LNCaP clone FGC (cell line): ENCODE measurements at regions not wholly inside any gene's neighbourhood (a gene's known extent, or its start where the extent isn't known, plus 50 kb on each side); places are given as distances from the start of the nearest gene placed in this dataset.

Source experiments
- DNase-seq: peaks from one replicate; pipeline ENCODE4 v3.0.0-alpha.2; 2011; ENCODE audit warnings: low read depth
- H3K4me3 ChIP-seq: 2 replicates; pipeline ENCODE4 v1.5.1; 2011; ENCODE audit warnings: mild to moderate bottlenecking, low read depth, low read length, control low read depth
- TF ChIP-seq, protein P1 (sequence below): IDR thresholded peaks from 2 replicates; pipeline ENCODE4 v1.5.1; 2012; ENCODE audit warnings: mild to moderate bottlenecking; ENCODE audit not compliant: control insufficient read depth, insufficient read depth; ENCODE audit errors: extremely low read depth

DNA sequence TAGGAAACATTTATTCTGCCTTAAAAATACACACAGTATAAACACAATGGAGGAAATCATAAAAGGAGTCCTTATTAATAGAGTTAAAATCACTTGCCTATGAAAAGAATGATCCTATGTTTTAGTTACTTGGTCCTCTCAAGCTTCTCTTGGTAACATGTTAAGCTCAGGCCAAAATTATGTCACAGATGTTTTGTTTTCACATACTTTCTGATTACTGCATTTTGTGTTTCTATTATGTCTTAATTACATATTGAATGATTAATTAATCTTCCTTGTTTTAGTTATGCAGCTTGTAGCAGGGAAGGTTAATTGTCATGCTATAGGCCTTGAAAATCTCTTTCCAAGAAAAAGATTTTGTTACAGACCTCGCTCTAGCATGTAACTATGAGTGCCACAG is 406.0 kb downstream of the PLA2G4A start:
- TF ChIP-seq, protein P1, sequence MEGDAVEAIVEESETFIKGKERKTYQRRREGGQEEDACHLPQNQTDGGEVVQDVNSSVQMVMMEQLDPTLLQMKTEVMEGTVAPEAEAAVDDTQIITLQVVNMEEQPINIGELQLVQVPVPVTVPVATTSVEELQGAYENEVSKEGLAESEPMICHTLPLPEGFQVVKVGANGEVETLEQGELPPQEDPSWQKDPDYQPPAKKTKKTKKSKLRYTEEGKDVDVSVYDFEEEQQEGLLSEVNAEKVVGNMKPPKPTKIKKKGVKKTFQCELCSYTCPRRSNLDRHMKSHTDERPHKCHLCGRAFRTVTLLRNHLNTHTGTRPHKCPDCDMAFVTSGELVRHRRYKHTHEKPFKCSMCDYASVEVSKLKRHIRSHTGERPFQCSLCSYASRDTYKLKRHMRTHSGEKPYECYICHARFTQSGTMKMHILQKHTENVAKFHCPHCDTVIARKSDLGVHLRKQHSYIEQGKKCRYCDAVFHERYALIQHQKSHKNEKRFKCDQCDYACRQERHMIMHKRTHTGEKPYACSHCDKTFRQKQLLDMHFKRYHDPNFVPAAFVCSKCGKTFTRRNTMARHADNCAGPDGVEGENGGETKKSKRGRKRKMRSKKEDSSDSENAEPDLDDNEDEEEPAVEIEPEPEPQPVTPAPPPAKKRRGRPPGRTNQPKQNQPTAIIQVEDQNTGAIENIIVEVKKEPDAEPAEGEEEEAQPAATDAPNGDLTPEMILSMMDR = no peak
- H3K4me3 ChIP-seq = no peak overlapping the region
- DNase-seq = no peak

DNA sequence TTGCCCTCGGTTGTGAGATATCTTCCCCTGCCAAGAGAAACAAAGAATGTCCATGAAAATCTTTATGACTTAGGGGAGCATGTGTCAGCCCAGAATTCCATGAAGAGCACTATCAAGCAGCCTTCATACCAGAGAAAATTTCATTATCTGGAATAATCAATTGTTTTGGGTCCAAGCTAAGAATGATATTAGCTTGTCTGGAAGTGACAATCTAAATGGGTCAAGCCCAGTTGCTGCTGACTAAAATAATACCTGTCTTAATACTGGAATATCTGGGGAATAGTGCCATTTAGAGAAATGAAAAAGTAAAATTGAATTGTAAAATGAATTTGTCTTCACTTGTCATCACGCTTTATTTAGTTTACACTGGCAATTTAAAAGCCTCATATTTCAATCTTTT is 407.4 kb downstream of the PLA2G4A start:
- DNase-seq = peak; percentile 48
- TF ChIP-seq, protein P1 = no peak
- no peak overlapping the region for H3K4me3 ChIP-seq

DNA sequence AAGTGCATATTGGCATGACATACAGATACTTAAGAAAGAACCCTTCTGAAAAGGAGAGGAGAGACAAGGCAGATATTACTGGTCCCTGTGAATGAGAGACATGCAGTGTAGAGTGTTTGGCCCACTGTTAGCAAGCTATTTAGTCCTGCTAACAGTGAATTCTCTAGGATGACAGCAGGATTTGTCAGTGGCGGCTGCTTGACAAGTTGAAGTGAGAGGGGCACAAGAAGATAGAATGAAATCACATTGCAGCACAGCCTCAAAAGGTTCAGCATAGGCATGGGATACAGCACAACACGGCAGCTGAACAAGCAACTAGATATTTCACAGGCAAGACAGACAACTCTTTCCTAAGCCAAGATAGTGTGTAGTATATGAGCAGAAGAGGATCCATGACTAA is 407.9 kb downstream of the PLA2G4A start:
- TF ChIP-seq, protein P1 = no peak
- H3K4me3 ChIP-seq = no peak overlapping the region
- no peak for DNase-seq

GRCh38 chr1:187237542-187237941 is 408.8 kb downstream of the PLA2G4A start:
- TF ChIP-seq, protein P1 = no peak
- DNase-seq = no peak
- H3K4me3 ChIP-seq = no peak overlapping the region

DNA sequence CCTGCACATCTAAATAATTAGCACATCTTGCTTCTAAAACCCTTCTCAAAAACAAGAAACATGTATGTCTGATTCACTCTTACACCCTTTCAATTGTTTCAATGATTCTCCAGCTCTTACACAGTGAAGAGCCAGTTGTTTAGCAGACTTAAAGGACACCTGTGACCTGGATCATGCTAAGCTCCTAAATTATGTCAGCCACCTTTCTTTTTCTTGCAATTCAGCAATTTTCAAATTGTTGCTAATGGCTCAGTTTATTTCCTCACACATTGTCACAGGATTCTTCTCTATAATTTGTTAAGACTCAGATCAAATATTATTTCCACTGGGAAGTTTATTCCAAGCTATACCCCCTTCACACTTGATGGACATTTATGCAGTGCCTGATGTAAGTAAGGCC is 413.2 kb downstream of the PLA2G4A start:
- H3K4me3 ChIP-seq = no peak overlapping the region
- TF ChIP-seq, protein P1 = no peak
- no peak for DNase-seq

DNA sequence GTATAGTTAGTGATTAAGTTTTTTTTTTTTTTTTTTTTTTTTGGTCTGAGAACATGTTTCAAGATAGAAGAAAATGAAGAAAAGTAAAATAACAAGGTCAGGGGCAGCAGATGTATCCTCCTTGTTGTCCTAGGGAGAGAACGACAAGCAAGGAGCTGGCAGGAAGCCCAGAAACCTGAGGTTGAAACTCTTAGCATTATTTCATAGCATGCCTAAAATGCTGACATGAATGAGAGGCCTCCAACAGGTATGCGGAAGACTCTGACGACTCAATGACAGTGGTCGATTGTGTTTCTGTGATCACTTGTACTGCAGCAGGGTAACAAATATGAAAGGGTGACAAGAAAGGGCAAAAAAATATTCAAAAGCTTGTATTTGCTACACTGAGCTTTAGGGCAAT is 415.9 kb downstream of the PLA2G4A start:
- peak; percentile 86 for DNase-seq
- no peak overlapping the region for H3K4me3 ChIP-seq
- TF ChIP-seq, protein P1 = no peak

DNA sequence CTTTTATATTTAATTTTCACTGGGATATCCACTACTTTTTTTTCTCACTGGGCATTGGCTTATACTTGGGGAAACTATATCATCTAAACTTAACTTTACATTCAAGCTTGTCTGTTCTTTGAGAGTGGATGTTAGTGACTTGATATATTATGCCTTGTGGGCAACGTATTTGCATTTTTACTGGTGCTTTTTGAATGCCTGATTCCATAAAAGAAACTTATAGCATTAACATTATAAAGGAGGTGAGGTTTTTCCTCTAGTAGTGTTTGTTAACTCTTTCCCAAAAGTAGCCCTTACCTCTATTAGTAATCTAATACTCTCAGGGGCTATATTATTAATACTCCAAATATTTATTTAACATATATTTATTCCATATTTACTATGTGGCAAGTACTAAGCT is 416.5 kb downstream of the PLA2G4A start:
- TF ChIP-seq, protein P1 = no peak
- no peak overlapping the region for H3K4me3 ChIP-seq
- no peak for DNase-seq
